ENCODE measurements at regions not wholly inside any gene's neighbourhood (a gene's known extent, or its start where the extent isn't known, plus 50 kb on each side); places are given as distances from the start of the nearest gene placed in this dataset.

GRCh38 chr7:47693216-47693615, 111.3 kb upstream of the TNS3 start:
- WGBS: 69% methylated on average over 4 of the region's 4 CpGs
- no peaks in the 10 kb centered on the region for H3K27me3 ChIP-seq (replicated peaks; ENCODE audit: insufficient read depth)
- H3K4me1 ChIP-seq (replicated peaks): no peaks in the 10 kb centered on the region
- no peaks in the 10 kb centered on the region for H3K9me3 ChIP-seq
- H3K27ac ChIP-seq: no peak overlapping the region
- no peak for DNase-seq (ENCODE audit: low spot score)
- TF ChIP-seq POLR2A (IDR thresholded peaks at IDR 0.05) (no peak), CTCF (IDR thresholded peaks at IDR 0.05) (no peak), POLR2AphosphoS5 (IDR thresholded peaks at IDR 0.05) (no peak)
- no peaks in the 10 kb centered on the region for H3K36me3 ChIP-seq
- no peak overlapping the region for H3K4me3 ChIP-seq
- intact Hi-C loops (cut with DNase I): no loop called here

GRCh38 chr7:47691988-47692387, 110.1 kb upstream of the TNS3 start:
- H3K27ac ChIP-seq: no peak overlapping the region
- DNase-seq (ENCODE audit: low spot score): no peak
- no peaks in the 10 kb centered on the region for H3K36me3 ChIP-seq
- H3K27me3 ChIP-seq (replicated peaks; ENCODE audit: insufficient read depth): no peaks in the 10 kb centered on the region
- H3K4me1 ChIP-seq (replicated peaks): no peaks in the 10 kb centered on the region
- H3K9me3 ChIP-seq: no peaks in the 10 kb centered on the region
- no peak for TF ChIP-seq POLR2AphosphoS5 (IDR thresholded peaks at IDR 0.05)
- TF ChIP-seq CTCF (IDR thresholded peaks at IDR 0.05): no peak
- TF ChIP-seq POLR2A (IDR thresholded peaks at IDR 0.05): no peak
- intact Hi-C loops (cut with DNase I): no loop called here
- no peak overlapping the region for H3K4me3 ChIP-seq

GRCh38 chr7:47690902-47691558, 109.1 kb upstream of the TNS3 start:
- 30% methylated on average over 3 of the region's 3 CpGs for WGBS
- TF ChIP-seq POLR2A (IDR thresholded peaks at IDR 0.05): no peak
- TF ChIP-seq POLR2AphosphoS5 (IDR thresholded peaks at IDR 0.05): no peak
- TF ChIP-seq CTCF (IDR thresholded peaks at IDR 0.05): no peak
- no peak overlapping the region for H3K27ac ChIP-seq
- no peaks in the 10 kb centered on the region for H3K9me3 ChIP-seq
- H3K36me3 ChIP-seq: no peaks in the 10 kb centered on the region
- no peaks in the 10 kb centered on the region for H3K4me1 ChIP-seq (replicated peaks)
- H3K4me3 ChIP-seq: no peak overlapping the region
- no peak for DNase-seq (ENCODE audit: low spot score)
- H3K27me3 ChIP-seq (replicated peaks; ENCODE audit: insufficient read depth): no peaks in the 10 kb centered on the region
- intact Hi-C loops (cut with DNase I): no loop called here

GRCh38 chr7:47689558-47689957, 107.6 kb upstream of the TNS3 start:
- Histone ChIP-seq H3K4me3 (no peak overlapping the region), H3K9me3 (no peaks in the 10 kb centered on the region), H3K4me1 (replicated peaks) (no peaks in the 10 kb centered on the region), H3K27me3 (replicated peaks; ENCODE audit: insufficient read depth) (no peaks in the 10 kb centered on the region), H3K36me3 (no peaks in the 10 kb centered on the region), H3K27ac (no peak overlapping the region)
- intact Hi-C loops (cut with DNase I): no loop called here
- 44% methylated on average over 4 of the region's 4 CpGs for WGBS
- DNase-seq (ENCODE audit: low spot score): no peak
- TF ChIP-seq POLR2A (IDR thresholded peaks at IDR 0.05): no peak
- TF ChIP-seq POLR2AphosphoS5 (IDR thresholded peaks at IDR 0.05): no peak
- no peak for TF ChIP-seq CTCF (IDR thresholded peaks at IDR 0.05)

- H3K4me3 ChIP-seq: no peak overlapping the region
- no peak for TF ChIP-seq POLR2A (IDR thresholded peaks at IDR 0.05)
- TF ChIP-seq CTCF (IDR thresholded peaks at IDR 0.05): no peak
- TF ChIP-seq POLR2AphosphoS5 (IDR thresholded peaks at IDR 0.05): no peak
- H3K9me3 ChIP-seq: no peaks in the 10 kb centered on the region
- H3K27me3 ChIP-seq (replicated peaks; ENCODE audit: insufficient read depth): no peaks in the 10 kb centered on the region
- WGBS: 85% methylated on average over 15 of the region's 15 CpGs
- no peaks in the 10 kb centered on the region for H3K4me1 ChIP-seq (replicated peaks)
- no peaks in the 10 kb centered on the region for H3K36me3 ChIP-seq
- no peak overlapping the region for H3K27ac ChIP-seq
- DNase-seq (ENCODE audit: low spot score): no peak
- intact Hi-C loops (cut with DNase I): no loop called here
These were observed 106.6 kb upstream of the TNS3 start for GRCh38 chr7:47688311-47689100.
